LHCN-M2 (cell line): ENCODE measurements at regions not wholly inside any gene's neighbourhood (a gene's known extent, or its start where the extent isn't known, plus 50 kb on each side); places are given as distances from the start of the nearest gene placed in this dataset.
"Not testable (repeated sequence)": the region's sequence is repeated elsewhere in the genome, so short reads cannot be mapped to it uniquely, and the experiment has no call there.

ENCODE experiments used
- DNase-seq: peaks from one replicate; pipeline ENCODE4 v3.0.0-alpha.2; 2012; ENCODE audit warnings: low read depth

GRCh38 chr10:130509881-130510689 lies 373.9 kb downstream of the GLRX3 start:
- no peak for DNase-seq

GRCh38 chr10:130510755-130511154 lies 374.6 kb downstream of the GLRX3 start:
- no peak for DNase-seq

GRCh38 chr10:130511766-130512165 lies 375.6 kb downstream of the GLRX3 start:
- DNase-seq = no peak

- no peak for DNase-seq
Observed at GRCh38 chr10:130512936-130513335, 376.7 kb downstream of the GLRX3 start.

GRCh38 chr10:130513686-130514476 lies 377.7 kb downstream of the GLRX3 start:
- no peak for DNase-seq

- DNase-seq = no peak
Observed at GRCh38 chr10:130515670-130516069, 379.5 kb downstream of the GLRX3 start.

GRCh38 chr10:130516141-130516735 lies 380.0 kb downstream of the GLRX3 start:
- DNase-seq = no peak

GRCh38 chr10:130518921-130519320 lies 382.7 kb downstream of the GLRX3 start:
- DNase-seq = not testable (repeated sequence)

- DNase-seq = no peak
Observed at GRCh38 chr10:130519791-130520190, 383.6 kb downstream of the GLRX3 start.

GRCh38 chr10:130531312-130531711 lies 395.1 kb downstream of the GLRX3 start:
- no peak for DNase-seq

GRCh38 chr10:130541090-130541489 lies 404.9 kb downstream of the GLRX3 start:
- DNase-seq = no peak

GRCh38 chr10:130542761-130543160 lies 406.6 kb downstream of the GLRX3 start:
- DNase-seq = no peak

GRCh38 chr10:130543794-130544193 lies 407.6 kb downstream of the GLRX3 start:
- DNase-seq = no peak

- DNase-seq = no peak
Observed at GRCh38 chr10:130545122-130545521, 408.9 kb downstream of the GLRX3 start.

GRCh38 chr10:130545697-130546096 lies 409.5 kb downstream of the GLRX3 start:
- DNase-seq = no peak

GRCh38 chr10:130546841-130547240 lies 410.6 kb downstream of the GLRX3 start:
- DNase-seq = no peak

- DNase-seq = no peak
Observed at GRCh38 chr10:130547368-130547767, 411.2 kb downstream of the GLRX3 start.

- DNase-seq = no peak
Observed at GRCh38 chr10:130550952-130551674, 414.9 kb downstream of the GLRX3 start.

GRCh38 chr10:130551676-130552075 lies 415.5 kb downstream of the GLRX3 start:
- no peak for DNase-seq

- no peak for DNase-seq
Observed at GRCh38 chr10:130553826-130554225, 417.6 kb downstream of the GLRX3 start.

- DNase-seq = no peak
Observed at GRCh38 chr10:130554701-130555410, 418.7 kb downstream of the GLRX3 start.
